ENCODE measurements at regions not wholly inside any gene's neighbourhood (a gene's known extent, or its start where the extent isn't known, plus 50 kb on each side); places are given as distances from the start of the nearest gene placed in this dataset.

DNA sequence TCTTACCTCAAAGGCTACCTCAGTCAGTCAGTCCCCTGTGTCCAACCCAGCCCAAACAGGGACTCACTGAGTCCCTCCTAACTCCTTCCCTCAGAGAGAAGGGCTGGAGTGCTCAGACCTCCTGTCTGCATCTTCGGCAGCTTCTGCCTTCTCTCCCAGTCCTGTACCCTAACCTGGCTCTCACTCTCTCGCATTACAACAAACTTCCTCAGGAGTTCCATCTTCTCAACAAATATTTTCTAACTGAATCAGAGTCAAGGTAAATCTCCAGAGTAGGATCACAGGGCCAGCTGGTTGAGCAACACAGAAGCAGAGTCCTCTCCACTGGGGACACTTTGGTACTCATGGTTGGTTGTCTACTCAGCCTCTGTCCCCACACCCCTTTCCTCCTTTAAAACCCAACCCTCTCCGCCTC lies 92.3 kb downstream of the MRPL14 start (continued):
- TF ChIP-seq, protein P1, sequence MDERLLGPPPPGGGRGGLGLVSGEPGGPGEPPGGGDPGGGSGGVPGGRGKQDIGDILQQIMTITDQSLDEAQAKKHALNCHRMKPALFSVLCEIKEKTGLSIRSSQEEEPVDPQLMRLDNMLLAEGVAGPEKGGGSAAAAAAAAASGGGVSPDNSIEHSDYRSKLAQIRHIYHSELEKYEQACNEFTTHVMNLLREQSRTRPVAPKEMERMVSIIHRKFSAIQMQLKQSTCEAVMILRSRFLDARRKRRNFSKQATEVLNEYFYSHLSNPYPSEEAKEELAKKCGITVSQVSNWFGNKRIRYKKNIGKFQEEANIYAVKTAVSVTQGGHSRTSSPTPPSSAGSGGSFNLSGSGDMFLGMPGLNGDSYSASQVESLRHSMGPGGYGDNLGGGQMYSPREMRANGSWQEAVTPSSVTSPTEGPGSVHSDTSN (CRISPR knock-in tag; IDR thresholded peaks at IDR 0.05) = no peak; the same call in 1 of the 2 replicates
- TF ChIP-seq, protein P2, sequence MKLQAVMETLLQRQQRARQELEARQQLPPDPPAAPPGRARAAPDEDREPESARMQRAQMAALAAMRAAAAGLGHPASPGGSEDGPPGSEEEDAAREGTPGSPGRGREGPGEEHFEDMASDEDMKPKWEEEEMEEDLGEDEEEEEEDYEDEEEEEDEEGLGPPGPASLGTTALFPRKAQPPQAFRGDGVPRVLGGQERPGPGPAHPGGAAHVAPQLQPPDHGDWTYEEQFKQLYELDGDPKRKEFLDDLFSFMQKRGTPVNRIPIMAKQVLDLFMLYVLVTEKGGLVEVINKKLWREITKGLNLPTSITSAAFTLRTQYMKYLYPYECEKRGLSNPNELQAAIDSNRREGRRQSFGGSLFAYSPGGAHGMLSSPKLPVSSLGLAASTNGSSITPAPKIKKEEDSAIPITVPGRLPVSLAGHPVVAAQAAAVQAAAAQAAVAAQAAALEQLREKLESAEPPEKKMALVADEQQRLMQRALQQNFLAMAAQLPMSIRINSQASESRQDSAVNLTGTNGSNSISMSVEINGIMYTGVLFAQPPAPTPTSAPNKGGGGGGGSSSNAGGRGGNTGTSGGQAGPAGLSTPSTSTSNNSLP (IDR thresholded peaks at IDR 0.05; ENCODE audit: low read depth, low read length) = no peak
- TF ChIP-seq ZNF747 (CRISPR knock-in tag; IDR thresholded peaks at IDR 0.05; ENCODE audit: borderline replicate concordance) (0 out of 2 replicates have a peak, but pooled peaks have one; percentile 39), TBX2 (CRISPR knock-in tag; IDR thresholded peaks at IDR 0.05; ENCODE audit: borderline replicate concordance) (peak; percentile 55), ZBTB20 (CRISPR knock-in tag; IDR thresholded peaks at IDR 0.05; ENCODE audit: borderline replicate concordance, low read depth) (no peak), ZNF230 (CRISPR knock-in tag; IDR thresholded peaks at IDR 0.05) (0 out of 2 replicates have a peak, but pooled peaks have one; percentile 66), ZNF772 (CRISPR knock-in tag; IDR thresholded peaks at IDR 0.05) (peak; percentile 60; the same call in 1 of the 2 replicates), NBN (conservative IDR thresholded peaks at IDR 0.05) (no peak), NFYC (CRISPR knock-in tag; IDR thresholded peaks at IDR 0.05) (0 out of 2 replicates have a peak, but pooled peaks have one; percentile 15), ZNF589 (CRISPR knock-in tag; conservative IDR thresholded peaks at IDR 0.05) (no peak), ONECUT2 (CRISPR knock-in tag; IDR thresholded peaks at IDR 0.05) (no peak), GATAD2A (CRISPR knock-in tag; IDR thresholded peaks at IDR 0.05) (peak; percentile 57), LCORL (IDR thresholded peaks at IDR 0.05) (no peak), LCORL (CRISPR knock-in tag; IDR thresholded peaks at IDR 0.05) (peak; percentile 76), CEBPB (IDR thresholded peaks at IDR 0.05; ENCODE audit: borderline replicate concordance, low read depth, low read length) (peak; percentile 85), ZNF556 (CRISPR knock-in tag; IDR thresholded peaks at IDR 0.05; ENCODE audit: borderline replicate concordance) (peak; percentile 22; the same call in 1 of the 2 replicates), MEIS1 (CRISPR knock-in tag; IDR thresholded peaks at IDR 0.05; ENCODE audit: borderline replicate concordance) (0 out of 2 replicates have a peak, but pooled peaks have one; percentile 35), ZNF792 (CRISPR knock-in tag; IDR thresholded peaks at IDR 0.05) (no peak), ZNF326 (CRISPR knock-in tag; IDR thresholded peaks at IDR 0.05; ENCODE audit: borderline replicate concordance) (no peak), FOXP1 (IDR thresholded peaks at IDR 0.05) (no peak), FOXP1 (CRISPR knock-in tag; IDR thresholded peaks at IDR 0.05) (peak; percentile 14; the same call in 1 of the 2 replicates), TOE1 (CRISPR knock-in tag; IDR thresholded peaks at IDR 0.05) (no peak), ZNF335 (CRISPR knock-in tag; IDR thresholded peaks at IDR 0.05) (no peak), MAZ (IDR thresholded peaks at IDR 0.05; ENCODE audit: borderline replicate concordance, low read depth, low read length) (no peak), MAZ (CRISPR knock-in tag; IDR thresholded peaks at IDR 0.05; ENCODE audit: low read depth) (0 out of 2 replicates have a peak, but pooled peaks have one; percentile 20), RARG (CRISPR knock-in tag; IDR thresholded peaks at IDR 0.05; ENCODE audit: low read depth) (no peak), ZSCAN29 (CRISPR knock-in tag; conservative IDR thresholded peaks at IDR 0.05) (no peak)
- TF ChIP-seq, protein P3, sequence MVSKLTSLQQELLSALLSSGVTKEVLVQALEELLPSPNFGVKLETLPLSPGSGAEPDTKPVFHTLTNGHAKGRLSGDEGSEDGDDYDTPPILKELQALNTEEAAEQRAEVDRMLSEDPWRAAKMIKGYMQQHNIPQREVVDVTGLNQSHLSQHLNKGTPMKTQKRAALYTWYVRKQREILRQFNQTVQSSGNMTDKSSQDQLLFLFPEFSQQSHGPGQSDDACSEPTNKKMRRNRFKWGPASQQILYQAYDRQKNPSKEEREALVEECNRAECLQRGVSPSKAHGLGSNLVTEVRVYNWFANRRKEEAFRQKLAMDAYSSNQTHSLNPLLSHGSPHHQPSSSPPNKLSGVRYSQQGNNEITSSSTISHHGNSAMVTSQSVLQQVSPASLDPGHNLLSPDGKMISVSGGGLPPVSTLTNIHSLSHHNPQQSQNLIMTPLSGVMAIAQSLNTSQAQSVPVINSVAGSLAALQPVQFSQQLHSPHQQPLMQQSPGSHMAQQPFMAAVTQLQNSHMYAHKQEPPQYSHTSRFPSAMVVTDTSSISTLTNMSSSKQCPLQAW (CRISPR knock-in tag; IDR thresholded peaks at IDR 0.05) = 0 out of 2 replicates have a peak, but pooled peaks have one; percentile 6
- TF ChIP-seq, protein P4, sequence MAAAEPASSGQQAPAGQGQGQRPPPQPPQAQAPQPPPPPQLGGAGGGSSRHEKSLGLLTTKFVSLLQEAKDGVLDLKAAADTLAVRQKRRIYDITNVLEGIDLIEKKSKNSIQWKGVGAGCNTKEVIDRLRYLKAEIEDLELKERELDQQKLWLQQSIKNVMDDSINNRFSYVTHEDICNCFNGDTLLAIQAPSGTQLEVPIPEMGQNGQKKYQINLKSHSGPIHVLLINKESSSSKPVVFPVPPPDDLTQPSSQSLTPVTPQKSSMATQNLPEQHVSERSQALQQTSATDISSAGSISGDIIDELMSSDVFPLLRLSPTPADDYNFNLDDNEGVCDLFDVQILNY (CRISPR knock-in tag; conservative IDR thresholded peaks at IDR 0.05) = no peak
